ENCODE measurements at regions not wholly inside any gene's neighbourhood (a gene's known extent, or its start where the extent isn't known, plus 50 kb on each side); places are given as distances from the start of the nearest gene placed in this dataset.

- no peak for DNase-seq
- in situ Hi-C loops (cut with MboI) = no loop called here
Observed at GRCh38 chr22:47435204-47435487, 672.7 kb downstream of the TBC1D22A start.

DNA sequence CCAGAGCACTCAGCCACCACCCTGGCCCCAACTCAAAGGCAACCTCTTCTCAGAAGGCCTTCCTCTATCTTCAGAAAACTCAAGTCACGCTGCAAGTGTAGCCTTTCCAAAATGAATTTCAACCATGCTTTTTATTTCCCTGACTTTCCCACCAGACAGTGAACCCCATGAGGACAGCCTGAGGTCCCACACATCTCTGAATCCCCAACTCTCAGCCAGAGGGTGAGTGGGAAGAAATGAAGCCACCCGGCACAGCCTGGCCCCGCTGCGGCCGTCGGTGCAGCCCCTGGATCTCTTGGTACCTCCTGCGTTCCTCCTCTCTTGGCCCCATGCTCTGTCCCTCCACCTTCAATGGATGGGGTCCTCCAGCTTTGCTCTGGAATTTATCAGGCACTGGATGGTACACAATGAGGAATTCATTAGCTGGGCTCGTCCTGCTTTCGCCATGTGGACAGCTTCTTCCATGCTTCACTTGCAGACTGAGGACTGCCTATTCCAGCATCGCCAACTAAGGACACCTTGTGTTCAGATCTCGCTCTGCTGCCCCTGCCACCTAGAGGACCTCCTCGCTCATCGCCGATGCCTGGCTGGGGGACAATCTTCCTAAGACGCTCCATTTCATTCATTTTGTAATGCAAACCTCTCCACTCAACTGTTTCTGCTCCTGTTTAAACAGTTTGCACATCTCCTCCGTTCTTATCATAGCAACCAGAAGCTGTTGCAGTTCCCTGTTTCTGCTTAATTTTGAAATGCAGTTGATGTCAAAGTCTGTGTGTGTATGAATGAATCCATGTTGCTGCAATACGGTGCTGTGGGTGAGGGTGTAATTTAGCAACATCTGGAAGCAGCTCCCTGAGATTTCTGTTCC is 672.1 kb downstream of the TBC1D22A start:
- Histone ChIP-seq H4K20me1 (ENCODE audit: insufficient read depth) (no peaks in the 10 kb centered on the region), H3K79me2 (ENCODE audit: insufficient read depth) (no peaks in the 10 kb centered on the region), H3K36me3 (ENCODE audit: low read depth) (no peaks in the 10 kb centered on the region), H3K27ac (no peak overlapping the region), H3K9ac (no peak overlapping the region), H3K27me3 (replicated peaks; ENCODE audit: insufficient read depth) (no peaks in the 10 kb centered on the region), H3F3A (ENCODE audit: insufficient read depth) (no peaks in the 10 kb centered on the region), H3K4me3 (no peak overlapping the region), H3K9me2 (ENCODE audit: insufficient read depth) (no peaks in the 10 kb centered on the region), H3K4me1 (ENCODE audit: insufficient read depth) (no peaks in the 10 kb centered on the region), H3K4me2 (ENCODE audit: unreplicated experiment) (no peak overlapping the region), H3K9me3 (ENCODE audit: low read depth) (no peaks in the 10 kb centered on the region), H2AFZ (no peak overlapping the region)
- no peak for DNase-seq
- in situ Hi-C loops (cut with MboI) = no loop called here
- WGBS, 2 experiments (ENCODE audit: low coverage in 1 of 2, low lambda C conversion rate in 2 of 2, missing lambda C conversion rate in 2 of 2) = 47% methylated on average over 17 of the region's 17 CpGs
- TF ChIP-seq EZH2phosphoT487 (IDR thresholded peaks at IDR 0.05; ENCODE audit: insufficient read depth, low read depth) (no peak), EZH2 (IDR thresholded peaks at IDR 0.05; ENCODE audit: insufficient read depth, poor library complexity, severe bottlenecking) (no peak)

More at GRCh38 chr22:47435204-47435487, 672.7 kb downstream of the TBC1D22A start:
- no peaks in the 10 kb centered on the region for H3K79me2 ChIP-seq (ENCODE audit: insufficient read depth)
- WGBS, 2 experiments (ENCODE audit: low coverage in 1 of 2, low lambda C conversion rate in 2 of 2, missing lambda C conversion rate in 2 of 2) = 1% methylated on average over 5 of the region's 5 CpGs
- no peak overlapping the region for H3K4me3 ChIP-seq
- no peaks in the 10 kb centered on the region for H3K9me2 ChIP-seq (ENCODE audit: insufficient read depth)
- no peaks in the 10 kb centered on the region for H4K20me1 ChIP-seq (ENCODE audit: insufficient read depth)
- H3K36me3 ChIP-seq (ENCODE audit: low read depth) = no peaks in the 10 kb centered on the region
- H3K4me1 ChIP-seq (ENCODE audit: insufficient read depth) = no peaks in the 10 kb centered on the region
- no peak overlapping the region for H2AFZ ChIP-seq
- no peak overlapping the region for H3K4me2 ChIP-seq (ENCODE audit: unreplicated experiment)
- H3K9me3 ChIP-seq (ENCODE audit: low read depth) = no peaks in the 10 kb centered on the region
- H3K27me3 ChIP-seq (replicated peaks; ENCODE audit: insufficient read depth) = no peaks in the 10 kb centered on the region
- no peak overlapping the region for H3K27ac ChIP-seq
- TF ChIP-seq EZH2phosphoT487 (IDR thresholded peaks at IDR 0.05; ENCODE audit: insufficient read depth, low read depth) = no peak
- TF ChIP-seq EZH2 (IDR thresholded peaks at IDR 0.05; ENCODE audit: insufficient read depth, poor library complexity, severe bottlenecking) = no peak
- H3K9ac ChIP-seq = no peak overlapping the region
- no peaks in the 10 kb centered on the region for H3F3A ChIP-seq (ENCODE audit: insufficient read depth)

- WGBS, 2 experiments (ENCODE audit: low coverage in 1 of 2, low lambda C conversion rate in 2 of 2, missing lambda C conversion rate in 2 of 2) = 47 to 55% methylated on average over 5 of the region's 5 CpGs
- Histone ChIP-seq H3F3A (ENCODE audit: insufficient read depth) (no peaks in the 10 kb centered on the region), H3K27me3 (replicated peaks; ENCODE audit: insufficient read depth) (no peaks in the 10 kb centered on the region), H3K27ac (no peak overlapping the region), H3K79me2 (ENCODE audit: insufficient read depth) (no peaks in the 10 kb centered on the region), H4K20me1 (ENCODE audit: insufficient read depth) (no peaks in the 10 kb centered on the region), H2AFZ (no peak overlapping the region), H3K36me3 (ENCODE audit: low read depth) (no peaks in the 10 kb centered on the region), H3K4me3 (no peak overlapping the region), H3K4me2 (ENCODE audit: unreplicated experiment) (no peak overlapping the region), H3K9ac (no peak overlapping the region), H3K9me3 (ENCODE audit: low read depth) (no peaks in the 10 kb centered on the region), H3K4me1 (ENCODE audit: insufficient read depth) (no peaks in the 10 kb centered on the region), H3K9me2 (ENCODE audit: insufficient read depth) (no peaks in the 10 kb centered on the region)
- in situ Hi-C loops (cut with MboI) = no loop called here
- DNase-seq = no peak
- no peak for TF ChIP-seq EZH2 (IDR thresholded peaks at IDR 0.05; ENCODE audit: insufficient read depth, poor library complexity, severe bottlenecking)
- TF ChIP-seq EZH2phosphoT487 (IDR thresholded peaks at IDR 0.05; ENCODE audit: insufficient read depth, low read depth) = no peak
Observed at GRCh38 chr22:47433627-47434026, 671.2 kb downstream of the TBC1D22A start.

DNA sequence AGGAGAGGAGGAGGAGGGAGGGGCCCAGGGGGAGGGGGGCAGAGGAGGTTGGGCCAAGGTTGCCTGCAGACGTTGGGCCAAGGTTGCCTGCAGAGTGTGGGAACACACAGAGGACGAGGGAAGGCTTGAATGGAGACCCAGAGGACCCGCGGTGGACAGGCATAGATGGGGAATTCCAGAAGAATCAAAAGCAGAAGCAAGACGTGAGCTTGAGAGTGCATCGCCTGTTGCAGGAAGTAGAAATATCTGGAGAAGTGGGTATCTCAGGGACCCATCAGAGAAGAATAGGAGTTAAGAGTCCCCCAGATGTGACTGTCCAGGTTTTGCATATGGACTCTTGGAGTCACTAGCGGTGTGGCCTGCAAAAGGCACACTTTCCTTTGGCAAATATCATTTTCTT is 670.2 kb downstream of the TBC1D22A start:
- H2AFZ ChIP-seq = no peak overlapping the region
- H3K79me2 ChIP-seq (ENCODE audit: insufficient read depth) = no peaks in the 10 kb centered on the region
- H3K9ac ChIP-seq = no peak overlapping the region
- in situ Hi-C loops (cut with MboI) = no loop called here
- H3K9me2 ChIP-seq (ENCODE audit: insufficient read depth) = no peaks in the 10 kb centered on the region
- H3K4me1 ChIP-seq (ENCODE audit: insufficient read depth) = no peaks in the 10 kb centered on the region
- DNase-seq = no peak
- no peaks in the 10 kb centered on the region for H3K9me3 ChIP-seq (ENCODE audit: low read depth)
- no peaks in the 10 kb centered on the region for H3K36me3 ChIP-seq (ENCODE audit: low read depth)
- no peaks in the 10 kb centered on the region for H4K20me1 ChIP-seq (ENCODE audit: insufficient read depth)
- WGBS, 2 experiments (ENCODE audit: low coverage in 1 of 2, low lambda C conversion rate in 2 of 2, missing lambda C conversion rate in 2 of 2) = 38 to 48% methylated on average over 5 to 7 of the region's 7 CpGs
- TF ChIP-seq EZH2phosphoT487 (IDR thresholded peaks at IDR 0.05; ENCODE audit: insufficient read depth, low read depth) = no peak
- TF ChIP-seq EZH2 (IDR thresholded peaks at IDR 0.05; ENCODE audit: insufficient read depth, poor library complexity, severe bottlenecking) = no peak
- no peak overlapping the region for H3K4me3 ChIP-seq
- H3K27ac ChIP-seq = no peak overlapping the region
- no peaks in the 10 kb centered on the region for H3F3A ChIP-seq (ENCODE audit: insufficient read depth)
- no peak overlapping the region for H3K4me2 ChIP-seq (ENCODE audit: unreplicated experiment)
- no peaks in the 10 kb centered on the region for H3K27me3 ChIP-seq (replicated peaks; ENCODE audit: insufficient read depth)
